Neural cell (in vitro differentiated cells): ENCODE measurements at regions not wholly inside any gene's neighbourhood (a gene's known extent, or its start where the extent isn't known, plus 50 kb on each side); places are given as distances from the start of the nearest gene placed in this dataset.

Source experiments
- H2AFZ ChIP-seq: fragments of 200-600, 300-800 bp; sonication (generic), shearing (Covaris generic); 2 replicates; pipeline ENCODE4 v1.6.0; 2014; ENCODE audit warnings: low read depth, mild to moderate bottlenecking, antibody characterized with exemption, low read length, moderate library complexity
- H3F3A ChIP-seq: fragments of 200-600 bp; shearing (Covaris generic); 2 replicates; pipeline ENCODE4 v1.6.1; 2016; ENCODE audit warnings: mild to moderate bottlenecking, moderate library complexity, mixed read lengths, antibody characterized with exemption, low read length; ENCODE audit not compliant: insufficient read depth, poor library complexity, severe bottlenecking
- H3K27ac ChIP-seq: fragments of 200-600, 300-800 bp; sonication (generic), shearing (Covaris generic); 2 replicates; pipeline ENCODE4 v1.5.1; 2014; ENCODE audit warnings: mild to moderate bottlenecking, low read length, moderate library complexity
- H3K27me3 ChIP-seq: fragments of 300-800, 200-600 bp; sonication (generic), shearing (Covaris generic); 2 replicates; pipeline ENCODE4 v1.6.0; 2014; ENCODE audit warnings: mild to moderate bottlenecking, low read depth, low read length, moderate library complexity; ENCODE audit not compliant: insufficient read depth
- H3K36me3 ChIP-seq: fragments of 300-800, 200-600 bp; sonication (generic), shearing (Covaris generic); 2 replicates; pipeline ENCODE4 v1.5.1; 2014; ENCODE audit warnings: mild to moderate bottlenecking, antibody characterized with exemption, low read length, moderate library complexity; ENCODE audit not compliant: insufficient read depth
- H3K4me2 ChIP-seq: fragments of 300-800, 200-600 bp; sonication (generic), shearing (Covaris generic); 2 replicates; pipeline ENCODE4 v1.6.0; 2014; ENCODE audit warnings: mild to moderate bottlenecking, low read length
- H3K4me3 ChIP-seq: fragments of 300-800, 200-600 bp; sonication (generic), shearing (Covaris generic); 2 replicates; pipeline ENCODE4 v1.5.1; 2014; ENCODE audit warnings: mild to moderate bottlenecking, low read length, moderate library complexity
- H3K79me2 ChIP-seq: fragments of 200-600 bp; shearing (Covaris generic); replicated peaks from 2 replicates; pipeline ENCODE4 v1.6.0; 2014; ENCODE audit warnings: mild to moderate bottlenecking, low read length, moderate library complexity; ENCODE audit not compliant: insufficient read depth
- H3K9ac ChIP-seq: fragments of 300-800, 200-600 bp; sonication (generic), shearing (Covaris generic); 2 replicates; pipeline ENCODE4 v1.6.1; 2016; ENCODE audit warnings: mild to moderate bottlenecking, low read length, mixed read lengths
- H3K9me2 ChIP-seq: fragments of 200-600 bp; shearing (Covaris generic); 2 replicates; pipeline ENCODE4 v1.6.1; 2016; ENCODE audit warnings: mild to moderate bottlenecking, low read length, mixed read lengths; ENCODE audit not compliant: insufficient read depth
- H3K9me3 ChIP-seq: fragments of 200-600, 300-800 bp; sonication (generic), shearing (Covaris generic); 2 replicates; pipeline ENCODE4 v1.6.1; 2016; ENCODE audit warnings: mild to moderate bottlenecking, mixed run types, low read length, moderate library complexity, mixed read lengths
- H4K20me1 ChIP-seq: fragments of 200-600 bp; shearing (Covaris generic); 2 replicates; pipeline ENCODE4 v1.6.1; 2016; ENCODE audit warnings: mild to moderate bottlenecking, mixed run types; ENCODE audit not compliant: insufficient read depth
- EP300 ChIP-seq: fragments of 450-650 bp; conservative IDR thresholded peaks from 2 replicates; pipeline ENCODE4 v1.6.1; 2014; ENCODE audit warnings: antibody characterized with exemption, mild to moderate bottlenecking, moderate library complexity; ENCODE audit not compliant: poor library complexity, severe bottlenecking
- EZH2 ChIP-seq: fragments of 200-600, 300-800 bp; shearing (Covaris generic), sonication (generic); IDR thresholded peaks from 2 replicates; pipeline ENCODE4 v1.6.1; 2014; ENCODE audit warnings: antibody characterized with exemption, low read length, borderline replicate concordance, mild to moderate bottlenecking; ENCODE audit not compliant: insufficient read depth, poor library complexity, severe bottlenecking
- MXI1 ChIP-seq: fragments of 450-650 bp; conservative IDR thresholded peaks from 2 replicates; pipeline ENCODE4 v1.6.1; 2014; ENCODE audit warnings: antibody characterized with exemption, mild to moderate bottlenecking; ENCODE audit not compliant: poor library complexity, severe bottlenecking
- POLR2AphosphoS5 ChIP-seq: IDR thresholded peaks from 2 replicates; pipeline ENCODE4 v1.6.1; 2012
- RAD21 ChIP-seq: fragments of 450-650 bp; conservative IDR thresholded peaks from 2 replicates; pipeline ENCODE4 v1.6.1; 2014; ENCODE audit warnings: antibody characterized with exemption, mild to moderate bottlenecking, moderate library complexity
- SMC3 ChIP-seq: fragments of 450-650 bp; conservative IDR thresholded peaks from 2 replicates; pipeline ENCODE4 v1.6.1; 2014; ENCODE audit warnings: antibody characterized with exemption, mild to moderate bottlenecking, moderate library complexity; ENCODE audit not compliant: poor library complexity
- TAF1 ChIP-seq: IDR thresholded peaks from 2 replicates; pipeline ENCODE4 v1.6.1; 2012; ENCODE audit warnings: low read depth
- TF ChIP-seq, protein P1 (sequence below): fragments of 450-650 bp; IDR thresholded peaks from 2 replicates; pipeline ENCODE4 v1.5.1; 2014; ENCODE audit warnings: antibody characterized with exemption, mild to moderate bottlenecking, moderate library complexity; ENCODE audit not compliant: poor library complexity, severe bottlenecking
- TF ChIP-seq, protein P2 (sequence below): IDR thresholded peaks from 2 replicates; pipeline ENCODE4 v1.6.1; 2012; ENCODE audit warnings: borderline replicate concordance

DNA sequence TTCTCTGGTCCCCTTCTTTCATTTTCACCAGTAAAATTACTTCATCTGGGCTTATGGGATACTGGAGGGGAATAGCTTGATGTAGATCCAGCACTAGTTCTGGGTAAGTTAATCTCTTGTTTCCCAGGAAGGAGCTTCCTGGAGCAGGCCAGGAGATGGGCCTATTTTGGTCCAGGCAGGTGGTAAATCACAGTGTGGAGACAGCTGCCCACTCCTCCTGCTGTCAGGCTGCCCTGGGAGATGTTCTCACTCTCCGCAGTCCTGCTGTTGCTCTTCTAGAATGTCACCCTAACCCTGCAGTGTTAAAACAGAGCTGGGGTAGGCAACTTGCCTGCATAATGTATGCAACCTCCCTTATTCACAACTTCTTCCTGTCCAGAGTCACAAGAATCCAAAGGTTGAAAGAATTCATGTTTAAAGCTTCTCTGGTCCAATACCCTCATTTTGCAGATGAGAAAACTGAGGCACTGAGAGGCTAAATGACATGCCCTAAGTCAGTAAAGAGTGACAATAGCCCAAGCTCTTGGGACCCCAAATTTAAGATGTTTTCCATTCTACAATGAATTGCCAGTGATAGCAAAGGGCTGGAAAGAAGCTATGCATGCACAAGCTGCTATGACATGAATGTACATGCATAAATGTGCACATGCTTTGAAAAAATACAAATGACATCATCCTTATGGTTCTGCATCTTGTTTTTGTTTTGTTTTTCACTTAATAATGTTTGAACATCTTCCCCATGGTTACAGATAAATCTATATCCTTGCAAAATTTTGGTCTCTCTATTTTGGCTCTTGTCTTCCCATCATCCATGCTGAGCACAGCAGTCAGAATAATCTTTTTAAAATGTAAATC lies 71.8 kb upstream of the ADRA1B start:
- no peak overlapping the region for H3K4me3 ChIP-seq
- H4K20me1 ChIP-seq, result no peaks in the 10 kb centered on the region
- H3K9ac ChIP-seq, result no peak overlapping the region
- no peak overlapping the region for H3K4me2 ChIP-seq
- no peaks in the 10 kb centered on the region for H3K79me2 ChIP-seq
- no peaks in the 10 kb centered on the region for H3K9me2 ChIP-seq
- H3K27me3 ChIP-seq, result no peaks in the 10 kb centered on the region
- no peaks in the 10 kb centered on the region for H3F3A ChIP-seq
- no peaks in the 10 kb centered on the region for H3K36me3 ChIP-seq
- TF ChIP-seq EZH2 (no peak), SMC3 (no peak), RAD21 (no peak), POLR2AphosphoS5 (no peak)
- TF ChIP-seq, protein P1, sequence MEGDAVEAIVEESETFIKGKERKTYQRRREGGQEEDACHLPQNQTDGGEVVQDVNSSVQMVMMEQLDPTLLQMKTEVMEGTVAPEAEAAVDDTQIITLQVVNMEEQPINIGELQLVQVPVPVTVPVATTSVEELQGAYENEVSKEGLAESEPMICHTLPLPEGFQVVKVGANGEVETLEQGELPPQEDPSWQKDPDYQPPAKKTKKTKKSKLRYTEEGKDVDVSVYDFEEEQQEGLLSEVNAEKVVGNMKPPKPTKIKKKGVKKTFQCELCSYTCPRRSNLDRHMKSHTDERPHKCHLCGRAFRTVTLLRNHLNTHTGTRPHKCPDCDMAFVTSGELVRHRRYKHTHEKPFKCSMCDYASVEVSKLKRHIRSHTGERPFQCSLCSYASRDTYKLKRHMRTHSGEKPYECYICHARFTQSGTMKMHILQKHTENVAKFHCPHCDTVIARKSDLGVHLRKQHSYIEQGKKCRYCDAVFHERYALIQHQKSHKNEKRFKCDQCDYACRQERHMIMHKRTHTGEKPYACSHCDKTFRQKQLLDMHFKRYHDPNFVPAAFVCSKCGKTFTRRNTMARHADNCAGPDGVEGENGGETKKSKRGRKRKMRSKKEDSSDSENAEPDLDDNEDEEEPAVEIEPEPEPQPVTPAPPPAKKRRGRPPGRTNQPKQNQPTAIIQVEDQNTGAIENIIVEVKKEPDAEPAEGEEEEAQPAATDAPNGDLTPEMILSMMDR, result no peak
- H3K9me3 ChIP-seq, result no peaks in the 10 kb centered on the region
- H2AFZ ChIP-seq, result no peak overlapping the region
- H3K27ac ChIP-seq, result no peak overlapping the region

DNA sequence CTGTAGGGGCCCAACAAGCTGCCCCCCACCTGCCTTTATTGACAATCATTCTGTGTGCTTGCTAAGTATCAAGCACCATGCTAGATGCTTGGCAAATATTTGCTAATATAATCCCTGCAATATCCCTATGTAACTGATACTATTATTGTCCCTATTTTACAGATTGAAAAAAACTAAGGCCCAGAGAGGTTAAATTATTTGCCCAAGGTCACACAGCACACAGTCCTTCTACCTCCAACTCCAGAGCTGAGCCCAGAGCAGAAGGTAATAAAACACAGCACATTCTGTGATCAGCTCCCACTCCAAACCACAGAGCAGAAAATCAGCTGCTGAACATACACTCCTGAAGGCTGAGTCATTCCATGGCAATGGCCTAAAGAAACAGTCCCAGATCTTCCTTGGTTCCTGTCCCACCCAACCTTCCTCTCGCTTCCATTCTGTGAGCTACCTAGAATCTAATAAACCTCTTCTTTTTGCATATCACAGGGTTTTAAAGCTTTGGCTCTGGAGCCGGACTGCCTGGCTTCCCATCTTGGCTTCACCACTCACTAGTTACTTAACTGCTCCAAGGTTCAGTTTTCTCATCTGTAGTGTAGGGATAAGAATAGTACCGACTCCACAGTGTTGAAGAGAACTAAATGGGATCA lies 66.7 kb upstream of the ADRA1B start:
- H3K4me2 ChIP-seq, result no peak overlapping the region
- TF ChIP-seq, protein P2, sequence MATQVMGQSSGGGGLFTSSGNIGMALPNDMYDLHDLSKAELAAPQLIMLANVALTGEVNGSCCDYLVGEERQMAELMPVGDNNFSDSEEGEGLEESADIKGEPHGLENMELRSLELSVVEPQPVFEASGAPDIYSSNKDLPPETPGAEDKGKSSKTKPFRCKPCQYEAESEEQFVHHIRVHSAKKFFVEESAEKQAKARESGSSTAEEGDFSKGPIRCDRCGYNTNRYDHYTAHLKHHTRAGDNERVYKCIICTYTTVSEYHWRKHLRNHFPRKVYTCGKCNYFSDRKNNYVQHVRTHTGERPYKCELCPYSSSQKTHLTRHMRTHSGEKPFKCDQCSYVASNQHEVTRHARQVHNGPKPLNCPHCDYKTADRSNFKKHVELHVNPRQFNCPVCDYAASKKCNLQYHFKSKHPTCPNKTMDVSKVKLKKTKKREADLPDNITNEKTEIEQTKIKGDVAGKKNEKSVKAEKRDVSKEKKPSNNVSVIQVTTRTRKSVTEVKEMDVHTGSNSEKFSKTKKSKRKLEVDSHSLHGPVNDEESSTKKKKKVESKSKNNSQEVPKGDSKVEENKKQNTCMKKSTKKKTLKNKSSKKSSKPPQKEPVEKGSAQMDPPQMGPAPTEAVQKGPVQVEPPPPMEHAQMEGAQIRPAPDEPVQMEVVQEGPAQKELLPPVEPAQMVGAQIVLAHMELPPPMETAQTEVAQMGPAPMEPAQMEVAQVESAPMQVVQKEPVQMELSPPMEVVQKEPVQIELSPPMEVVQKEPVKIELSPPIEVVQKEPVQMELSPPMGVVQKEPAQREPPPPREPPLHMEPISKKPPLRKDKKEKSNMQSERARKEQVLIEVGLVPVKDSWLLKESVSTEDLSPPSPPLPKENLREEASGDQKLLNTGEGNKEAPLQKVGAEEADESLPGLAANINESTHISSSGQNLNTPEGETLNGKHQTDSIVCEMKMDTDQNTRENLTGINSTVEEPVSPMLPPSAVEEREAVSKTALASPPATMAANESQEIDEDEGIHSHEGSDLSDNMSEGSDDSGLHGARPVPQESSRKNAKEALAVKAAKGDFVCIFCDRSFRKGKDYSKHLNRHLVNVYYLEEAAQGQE, result no peak
- TF ChIP-seq, protein P1, result no peak
- no peak for TF ChIP-seq EZH2
- no peak for TF ChIP-seq EP300
- no peak for TF ChIP-seq TAF1
- no peak for TF ChIP-seq MXI1
- TF ChIP-seq SMC3, result no peak
- no peak for TF ChIP-seq RAD21
- TF ChIP-seq POLR2AphosphoS5, result no peak
- no peaks in the 10 kb centered on the region for H3K36me3 ChIP-seq
- no peaks in the 10 kb centered on the region for H3K9me2 ChIP-seq
- no peak overlapping the region for H3K4me3 ChIP-seq
- H3K27ac ChIP-seq, result no peak overlapping the region
- H3K27me3 ChIP-seq, result no peaks in the 10 kb centered on the region
- H3F3A ChIP-seq, result no peaks in the 10 kb centered on the region
- no peak overlapping the region for H2AFZ ChIP-seq
- H3K79me2 ChIP-seq, result no peaks in the 10 kb centered on the region
- H4K20me1 ChIP-seq, result no peaks in the 10 kb centered on the region
- no peak overlapping the region for H3K9ac ChIP-seq
- no peaks in the 10 kb centered on the region for H3K9me3 ChIP-seq
